ENCODE measurements at regions not wholly inside any gene's neighbourhood (a gene's known extent, or its start where the extent isn't known, plus 50 kb on each side); places are given as distances from the start of the nearest gene placed in this dataset.
"Not testable (repeated sequence)": the region's sequence is repeated elsewhere in the genome, so short reads cannot be mapped to it uniquely, and the experiment has no call there.

DNA sequence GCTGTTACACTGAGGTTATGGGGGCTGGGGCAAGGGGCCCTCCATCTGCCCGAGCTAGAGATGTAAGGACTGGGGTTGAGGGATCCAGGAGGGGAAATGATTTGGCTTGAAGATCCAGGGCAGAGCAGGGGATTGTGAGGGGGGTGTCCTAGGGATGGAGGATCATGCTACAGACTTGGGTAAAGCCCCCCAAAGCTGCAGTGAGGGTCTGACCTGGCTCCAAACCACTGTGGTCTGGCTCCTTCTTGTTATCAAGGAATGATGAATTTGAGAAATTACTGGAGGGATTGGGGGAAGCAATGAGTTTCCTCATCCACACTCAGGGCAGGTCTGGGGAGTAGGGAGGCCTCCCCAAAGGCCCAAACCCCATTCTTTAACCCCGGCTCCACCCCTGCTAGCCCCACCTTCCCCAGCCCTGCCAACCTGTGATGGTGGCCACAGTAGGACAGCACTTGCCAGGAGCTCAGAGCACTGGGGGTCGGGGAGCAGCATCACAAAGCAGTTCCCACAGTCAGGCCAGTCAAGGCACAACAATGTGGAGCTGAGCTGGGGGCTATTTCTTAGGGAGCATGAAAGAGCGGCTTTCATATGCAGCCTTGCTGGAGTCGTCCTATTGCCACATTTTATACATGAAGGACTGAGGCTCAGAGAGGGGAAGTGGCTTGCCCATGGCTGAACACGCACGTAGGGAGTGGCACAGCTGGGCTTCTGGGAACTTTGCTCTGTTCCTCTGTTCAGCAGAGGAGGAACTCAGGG lies 165.5 kb downstream of the EFNB1 start:
- no peak for DNase-seq

GRCh38 chrX:68992821-68993397 lies 164.1 kb downstream of the EFNB1 start:
- no peak for DNase-seq

DNA sequence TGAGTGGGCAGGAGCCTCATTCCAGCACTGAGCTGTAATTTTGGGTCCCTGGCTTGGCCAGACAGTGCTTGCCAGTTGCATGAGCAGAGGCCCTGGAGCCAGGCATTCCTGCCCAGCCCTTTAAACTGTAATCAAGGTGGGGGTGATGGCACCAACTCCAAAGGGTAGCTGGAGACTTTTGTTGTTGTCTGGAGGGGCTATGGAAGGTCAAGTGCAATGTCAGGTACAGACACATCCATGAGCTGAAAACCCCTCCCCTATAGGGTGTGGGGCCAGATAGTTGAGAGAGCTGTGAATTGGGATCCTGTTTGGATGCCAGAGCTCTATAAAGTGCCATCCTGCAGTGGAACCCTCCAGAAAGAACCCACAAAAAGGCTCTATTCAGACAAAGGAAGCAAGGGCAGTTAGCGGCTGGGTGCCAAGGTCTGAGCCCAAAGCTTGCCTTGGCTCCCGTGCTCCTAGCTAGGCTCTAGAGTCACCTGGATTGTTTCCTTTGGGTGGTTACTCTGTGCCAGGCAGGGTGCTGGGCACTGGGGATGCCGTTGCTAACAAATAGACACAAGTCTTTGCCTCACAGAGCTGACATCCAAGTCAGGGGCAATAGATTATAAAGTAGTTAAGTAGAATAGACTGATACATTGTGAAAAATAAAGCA lies 163.0 kb downstream of the EFNB1 start:
- no peak for DNase-seq

DNA sequence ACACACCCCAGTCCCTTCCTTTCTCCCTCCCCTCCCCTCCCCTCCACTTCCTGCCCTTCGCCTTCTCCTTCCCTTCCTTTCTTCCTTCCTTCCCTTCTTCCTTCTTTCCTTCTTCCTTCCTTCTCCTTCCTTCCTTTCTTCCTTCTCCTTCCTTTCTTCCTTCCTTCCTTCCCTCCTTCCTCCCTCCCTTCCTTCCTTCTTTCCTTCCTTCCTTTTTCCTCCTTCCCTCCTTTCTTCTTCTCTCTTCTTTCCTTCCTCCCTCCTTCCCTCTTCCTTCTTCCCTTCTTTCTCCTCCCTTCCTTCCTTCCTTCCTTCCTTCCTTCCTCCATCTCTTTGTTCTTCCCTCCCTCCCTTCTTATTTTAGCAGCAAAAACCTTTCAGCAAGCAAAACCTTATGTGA lies 162.1 kb downstream of the EFNB1 start:
- DNase-seq, result no peak

- DNase-seq, result no peak
Observed at GRCh38 chrX:68989865-68990606, 161.2 kb downstream of the EFNB1 start.

GRCh38 chrX:68989456-68989855 lies 160.6 kb downstream of the EFNB1 start:
- no peak for DNase-seq

- DNase-seq, result no peak
Observed at GRCh38 chrX:68988865-68989264, 160.0 kb downstream of the EFNB1 start.

- DNase-seq, result no peak
Observed at GRCh38 chrX:68985135-68985755, 156.4 kb downstream of the EFNB1 start.

DNA sequence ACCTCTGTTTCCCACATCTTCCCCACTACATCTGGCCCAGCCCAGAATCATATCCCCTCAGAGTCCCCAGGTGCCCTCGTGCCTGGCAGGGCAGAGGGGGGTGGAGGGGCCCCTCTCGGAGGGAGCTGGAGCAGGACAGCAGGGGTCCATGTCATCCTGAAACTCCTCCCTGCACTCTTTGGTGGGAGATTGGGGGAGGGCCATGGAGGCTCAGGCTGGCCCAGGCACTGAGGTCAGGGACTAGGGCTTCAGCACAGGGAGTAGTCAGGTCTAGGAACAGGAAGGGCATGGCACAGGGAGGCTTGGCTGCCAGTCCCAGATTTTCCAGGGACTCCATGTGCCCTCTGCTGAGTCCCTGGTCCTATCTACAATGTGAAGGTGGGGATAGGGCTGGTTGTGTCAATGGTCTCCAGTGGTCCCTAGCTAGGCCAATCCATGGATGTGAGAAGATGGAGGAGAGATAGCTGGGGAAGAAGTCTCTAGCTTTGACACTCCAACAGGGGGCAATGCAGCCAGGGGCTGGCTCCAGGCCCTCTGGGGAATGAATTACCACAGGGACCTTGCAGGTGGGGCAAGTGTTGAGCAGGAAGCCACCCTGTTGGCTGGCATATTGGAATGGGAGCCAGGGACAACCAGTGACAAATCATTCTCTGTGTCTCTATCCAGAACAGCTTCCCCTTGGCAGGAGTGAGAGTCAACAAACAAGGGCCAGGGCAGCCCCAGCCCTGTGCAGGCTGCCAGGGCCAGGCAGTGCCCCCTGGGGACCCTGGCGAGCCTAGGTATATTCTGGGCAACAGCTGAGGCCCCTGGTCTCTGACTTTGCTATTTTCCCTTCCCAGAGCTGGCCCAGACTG lies 154.4 kb downstream of the EFNB1 start:
- DNase-seq, result no peak

DNA sequence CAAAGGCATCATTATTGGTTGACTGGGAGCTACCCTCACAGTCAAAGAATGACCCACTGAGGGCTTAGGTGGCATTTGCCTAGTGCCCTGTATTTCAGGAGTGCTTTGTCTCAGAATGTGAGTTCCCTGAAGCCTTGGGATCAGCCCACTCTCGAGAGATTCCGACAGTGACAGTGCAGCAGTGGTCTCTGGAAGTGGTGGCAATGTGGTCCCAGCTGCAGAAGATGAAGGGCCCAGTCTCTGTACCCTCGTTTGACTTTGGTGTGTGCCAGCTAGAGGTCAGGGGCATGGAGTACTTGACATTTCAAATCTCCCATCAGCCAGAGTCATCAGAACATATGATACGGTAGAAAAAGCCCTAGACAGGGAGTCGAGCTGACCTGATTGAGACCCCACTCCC lies 153.7 kb downstream of the EFNB1 start:
- no peak for DNase-seq

GRCh38 chrX:68980906-68981616 lies 152.2 kb downstream of the EFNB1 start:
- DNase-seq, result no peak

GRCh38 chrX:68978655-68979054 lies 149.8 kb downstream of the EFNB1 start:
- no peak for DNase-seq

GRCh38 chrX:68978255-68978654 lies 149.4 kb downstream of the EFNB1 start:
- no peak for DNase-seq

DNA sequence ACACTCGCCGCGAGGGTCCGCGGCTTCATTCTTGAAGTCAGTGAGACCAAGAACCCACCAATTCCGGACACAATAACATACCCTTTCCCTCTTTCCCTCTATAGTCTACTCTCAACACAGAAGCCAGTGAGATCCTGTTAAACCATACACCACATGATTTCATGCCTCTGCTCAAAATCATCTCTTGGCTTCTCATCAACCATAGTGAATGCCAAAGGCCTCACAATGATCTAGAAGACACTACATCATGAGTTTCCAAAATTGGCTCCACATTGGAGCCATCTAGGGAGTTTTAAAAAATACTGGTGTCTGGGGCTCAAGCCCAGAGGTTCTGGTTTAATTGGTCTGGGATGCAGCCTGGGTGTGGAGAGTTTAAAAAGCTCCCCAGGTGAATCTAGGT lies 124.5 kb downstream of the EFNB1 start:
- no peak for DNase-seq

GRCh38 chrX:68951942-68952619 lies 123.3 kb downstream of the EFNB1 start:
- DNase-seq, result not testable (repeated sequence)

DNA sequence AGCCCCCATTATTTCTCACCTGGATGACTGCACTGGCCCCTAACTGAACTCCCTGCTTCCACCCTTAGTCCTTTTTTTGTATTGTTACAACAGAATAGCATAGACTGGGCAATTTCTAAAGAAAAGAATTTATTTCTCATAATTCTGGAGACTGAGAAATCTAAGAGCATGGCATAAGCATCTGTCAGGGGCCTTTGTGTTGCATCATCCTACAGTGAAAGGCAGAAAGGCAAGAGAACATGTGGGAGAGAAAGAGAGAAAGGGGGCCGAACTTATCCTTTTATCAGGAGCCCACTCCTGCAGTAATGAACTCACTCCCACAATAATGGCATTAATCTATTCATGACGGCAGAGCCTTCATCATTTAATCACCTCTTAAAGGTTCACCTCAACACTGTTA lies 122.1 kb downstream of the EFNB1 start:
- no peak for DNase-seq

DNA sequence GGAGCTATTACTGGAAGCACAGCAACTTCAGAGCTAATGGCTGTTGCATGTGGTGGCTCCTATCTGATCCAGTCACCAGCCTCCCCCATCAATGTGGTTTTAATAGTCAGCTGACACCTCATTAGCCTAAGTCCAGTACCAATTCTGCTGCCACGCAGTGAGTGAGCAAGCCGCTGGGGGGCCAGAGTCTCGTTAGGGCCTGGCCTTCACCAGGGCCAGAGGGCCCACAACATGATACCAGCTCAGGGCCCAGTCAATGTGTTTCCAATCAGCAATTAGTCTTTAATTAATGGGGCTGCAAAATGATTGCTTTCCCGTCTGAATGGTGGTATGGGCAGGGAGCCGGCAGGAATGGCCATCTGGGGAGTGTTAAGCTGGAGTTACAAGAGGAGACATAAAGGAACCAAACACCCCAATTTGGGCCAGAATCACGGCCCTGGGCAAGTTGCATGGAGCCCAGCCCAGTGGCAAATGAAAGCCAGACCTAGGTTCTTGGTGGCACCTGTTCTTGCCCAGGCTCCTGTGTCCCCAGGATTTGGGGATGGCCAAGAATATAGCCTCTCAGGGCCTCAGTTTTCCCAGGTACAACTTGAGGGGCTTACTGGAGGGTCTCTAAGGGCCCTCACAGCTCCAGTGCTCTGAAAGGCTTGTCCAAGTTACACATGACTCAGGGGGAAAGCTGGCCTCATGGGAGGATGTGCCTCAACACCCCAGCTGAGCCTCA lies 119.2 kb downstream of the EFNB1 start:
- no peak for DNase-seq

GRCh38 chrX:68945603-68946228 lies 116.9 kb downstream of the EFNB1 start:
- no peak for DNase-seq

DNA sequence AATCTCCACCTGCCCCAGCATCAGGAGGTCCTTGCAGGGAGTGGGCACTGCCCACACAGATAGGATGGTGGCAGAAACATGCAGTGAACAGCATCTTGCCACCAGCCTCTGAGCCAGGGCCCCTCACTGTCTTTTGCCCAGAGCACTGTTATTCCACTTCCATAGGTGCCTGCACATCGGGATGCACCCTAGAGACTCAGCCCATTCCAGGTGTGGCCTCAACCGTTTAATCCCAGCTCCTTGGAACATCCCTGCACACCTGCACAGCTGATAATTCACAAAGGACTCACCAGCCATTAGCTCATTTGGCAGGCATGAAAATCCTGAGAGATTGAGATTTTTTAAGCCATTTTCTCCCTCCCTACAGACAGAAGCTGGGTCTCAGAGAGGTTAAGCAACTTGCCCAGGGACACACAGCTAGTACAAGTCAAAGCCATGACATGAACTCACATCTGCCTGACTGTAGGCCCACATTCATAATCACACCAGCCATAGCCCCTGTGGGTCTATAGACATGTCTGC lies 116.3 kb downstream of the EFNB1 start:
- DNase-seq, result no peak
